GM21423 (cell line): ENCODE measurements at regions not wholly inside any gene's neighbourhood (a gene's known extent, or its start where the extent isn't known, plus 50 kb on each side); places are given as distances from the start of the nearest gene placed in this dataset.

Source experiments
- ATAC-seq: cut with Tn5 transposase; IDR thresholded peaks from one replicate; pipeline ENCODE4 v1.9.1; 2021; ENCODE audit warnings: mild to moderate bottlenecking, moderate library complexity; ENCODE audit not compliant: unreplicated experiment

GRCh38 chr1:173420330-173420806 lies 56.8 kb upstream of the PRDX6 start:
- ATAC-seq, result no peak

DNA sequence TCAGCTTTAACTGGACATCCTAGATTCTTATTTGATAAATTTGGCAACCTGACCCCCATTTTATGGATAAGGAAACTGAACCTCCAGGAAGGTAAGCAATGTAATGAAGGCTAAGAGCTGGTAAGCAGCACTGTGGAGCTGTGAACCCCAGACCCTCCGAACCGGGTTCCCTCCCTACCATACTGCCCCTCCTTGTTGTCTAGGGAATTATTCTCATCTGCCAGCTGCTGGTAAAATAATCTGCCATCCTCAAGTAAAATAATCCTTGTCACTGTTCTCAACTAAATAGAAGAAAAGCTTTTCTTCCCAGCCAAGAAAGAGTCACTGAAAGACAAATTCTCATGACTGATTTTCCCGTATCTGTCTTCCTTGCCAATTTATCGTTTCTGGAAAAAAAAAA lies 55.8 kb upstream of the PRDX6 start:
- ATAC-seq, result no peak

DNA sequence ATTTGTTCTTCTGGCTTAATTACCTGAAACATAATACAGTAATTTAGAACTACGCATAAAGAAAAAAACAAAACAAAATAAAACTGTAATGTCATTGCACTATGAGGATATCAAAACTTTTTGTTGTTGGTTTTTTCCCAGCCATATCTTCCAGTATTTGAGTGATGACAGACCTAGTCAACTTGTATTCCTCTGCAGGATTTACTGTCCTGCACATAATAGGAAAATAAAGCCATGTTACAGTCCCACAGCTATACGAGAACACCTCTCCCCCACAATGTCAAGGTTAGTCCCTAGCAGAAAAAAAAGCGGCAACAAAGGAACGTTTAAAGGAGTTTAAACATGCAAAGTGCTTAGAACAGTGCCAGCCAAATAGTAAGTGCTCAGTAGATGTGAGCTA lies 55.3 kb upstream of the PRDX6 start:
- no peak for ATAC-seq

GRCh38 chr1:173422456-173422976 lies 54.6 kb upstream of the PRDX6 start:
- no peak for ATAC-seq

GRCh38 chr1:173423291-173423690 lies 53.8 kb upstream of the PRDX6 start:
- ATAC-seq, result no peak

- no peak for ATAC-seq
Observed at GRCh38 chr1:173424143-173424542, 53.0 kb upstream of the PRDX6 start.

GRCh38 chr1:173424782-173425407 lies 52.2 kb upstream of the PRDX6 start:
- no peak for ATAC-seq

GRCh38 chr1:173426057-173426456 lies 51.1 kb upstream of the PRDX6 start:
- no peak for ATAC-seq

DNA sequence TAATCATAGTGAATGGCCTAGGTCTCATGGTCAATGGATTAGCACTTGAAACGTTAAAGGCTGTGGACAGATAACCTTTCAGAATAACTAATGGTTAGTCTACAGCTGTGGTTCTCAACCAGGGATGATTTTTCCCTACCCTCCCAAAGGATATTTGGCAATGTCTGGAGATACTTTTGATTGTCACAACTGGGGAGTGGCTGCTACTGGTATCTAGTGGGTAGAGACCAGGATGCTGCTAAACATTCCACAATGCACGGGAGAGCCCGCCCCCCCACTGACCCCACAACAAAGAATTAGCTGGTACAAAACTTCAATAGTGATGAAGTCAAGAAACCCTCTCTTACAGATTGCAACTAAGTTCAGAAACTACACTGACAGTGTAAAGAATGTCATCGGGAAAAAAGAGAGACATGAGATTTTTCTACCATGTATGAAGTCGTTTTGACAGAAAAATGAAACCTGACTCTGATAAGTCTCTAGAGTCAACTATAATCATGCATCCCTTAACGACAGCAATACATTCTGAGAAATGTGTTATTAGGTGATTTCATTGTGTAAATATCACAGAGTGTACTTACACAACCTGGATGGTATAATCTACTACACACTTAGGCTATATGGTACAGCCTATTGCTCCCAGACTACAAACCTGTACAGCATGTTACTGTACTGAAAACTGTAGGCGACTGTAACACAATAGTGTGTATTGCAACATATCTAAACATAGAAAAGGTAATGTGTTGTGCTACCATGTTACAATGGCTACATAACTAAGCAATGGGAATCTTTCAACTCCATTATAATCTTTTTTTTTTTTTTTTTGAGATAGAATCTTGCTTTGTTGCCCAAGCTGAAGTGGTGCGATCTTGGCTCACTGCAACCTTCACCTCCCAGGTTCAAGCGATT lies 49.7 kb upstream of the PRDX6 start:
- no peak for ATAC-seq
